Right lobe of liver (tissue), 4 donors: ENCODE measurements at regions not wholly inside any gene's neighbourhood (a gene's known extent, or its start where the extent isn't known, plus 50 kb on each side); places are given as distances from the start of the nearest gene placed in this dataset.

ENCODE experiments used
- CTCF ChIP-seq, 4 donors: fragments of 200-600 bp in 3 of 4; fragments of 450-650 bp in 1 of 4; IDR thresholded peaks; one replicate each; pipeline versions ENCODE4 v1.5.1 to v1.8.0; 2016 to 2022; ENCODE audit warnings: antibody characterized with exemption in 4 of 4, mild to moderate bottlenecking in 2 of 4
- POLR2A ChIP-seq: fragments of 450-650 bp; IDR thresholded peaks from one replicate; pipeline ENCODE4 v1.6.1; 2017; ENCODE audit warnings: antibody characterized with exemption, mild to moderate bottlenecking
- donor health status: DM: no; HTN: no; CAD: no.
- donor health status: DM: no; HTN: no; CAD: no.
- donor health status: DM: no; HTN: yes; CAD: no.

- TF ChIP-seq CTCF (IDR thresholded peaks at IDR 0.05) (no peak), POLR2A (no peak)
Measured at GRCh38 chr4:114091546-114091945, 112.1 kb upstream of the ARSJ start.
